HCT116 (cell line): ENCODE measurements at regions not wholly inside any gene's neighbourhood (a gene's known extent, or its start where the extent isn't known, plus 50 kb on each side); places are given as distances from the start of the nearest gene placed in this dataset.

Experiments used
- ATAC-seq: fragments of 200-7000 bp; cut with Tn5 transposase; 2 replicates; pipeline ENCODE4 v1.9.1; 2020; ENCODE audit warnings: mild to moderate bottlenecking, moderate library complexity
- BruUV-seq: library from RNA; stranded (reverse); fragments of 400-500 nt; replicated peaks from 2 replicates; lab custom pipeline; 2021; lab: Mats Ljungman, UMichigan
- CTCF ChIA-PET: fragments of 300-600 bp; sonication (Branson Sonifier 250); formaldehyde crosslinking; loops from one replicate; lab custom pipeline; 2021; ENCODE audit warnings: antibody characterized with exemption; lab: Charles Lee
- POLR2A ChIA-PET: fragments of 300-600, 350-600 bp; sonication (Branson Sonifier 250); formaldehyde crosslinking; loops from one replicate; lab custom pipeline; 2021; ENCODE audit warnings: antibody characterized with exemption; lab: Charles Lee
- RAD21 ChIA-PET, 2 experiments: fragments of 300-600 bp; sonication (Branson Sonifier 250); formaldehyde crosslinking; loops; one replicate each; lab custom pipeline; 2023; ENCODE audit warnings: low total read pairs in 2 of 2; ENCODE audit not compliant: uncharacterized antibody in 2 of 2, unreplicated experiment in 2 of 2, low non-redundant PET in 1 of 2; lab: Charles Lee
- DNase-seq: peaks from one replicate; pipeline ENCODE4 v3.0.0-alpha.2; 2010; ENCODE audit warnings: low read depth, low spot score
- H2AFZ ChIP-seq: fragments of 200-600 bp; shearing (Covaris generic), sonication (generic); 2 replicates; pipeline ENCODE4 v1.6.1; 2017; ENCODE audit warnings: low read depth, mixed run types, mixed read lengths, antibody characterized with exemption, low read length; ENCODE audit not compliant: poor library complexity, severe bottlenecking
- H3K27ac ChIP-seq: 2 replicates; pipeline ENCODE4 v1.5.1; 2012; ENCODE audit warnings: low read depth, low read length
- H3K27me3 ChIP-seq: fragments of 200-600 bp; sonication (generic); 2 replicates; pipeline ENCODE4 v1.6.1; 2016; ENCODE audit warnings: mixed run types, low read length, mixed read lengths; ENCODE audit not compliant: insufficient read depth
- H3K36me3 ChIP-seq, 2 experiments: fragments of 200-500 bp in 1 of 2; fragments of 200-600 bp in 1 of 2; sonication (Bioruptor generic) in 1 of 2; sonication (generic) in 1 of 2; 2 replicates each; pipeline versions ENCODE4 v1.5.1 to v1.6.1; 2014 to 2016; ENCODE audit warnings: low read length in 2 of 2, inconsistent platforms in 1 of 2, mixed read lengths in 1 of 2, mixed run types in 1 of 2; ENCODE audit not compliant: insufficient read depth in 2 of 2, control insufficient read depth in 1 of 2
- H3K4me1 ChIP-seq, 2 experiments: fragments of 200-600 bp in 1 of 2; sonication (generic) in 1 of 2; 2 replicates each; pipeline versions ENCODE4 v1.5.1 to v1.6.1; 2012 to 2017; ENCODE audit warnings: low read length in 2 of 2, inconsistent platforms in 1 of 2, mild to moderate bottlenecking in 1 of 2, mixed read lengths in 1 of 2, mixed run types in 1 of 2, moderate library complexity in 1 of 2; ENCODE audit not compliant: insufficient read depth in 2 of 2, control insufficient read depth in 1 of 2
- H3K4me2 ChIP-seq: fragments of 200-600 bp; sonication (generic); 2 replicates; pipeline ENCODE4 v1.6.1; 2017; ENCODE audit warnings: mixed run types, low read length, mixed read lengths
- H3K4me3 ChIP-seq, 2 experiments: fragments of 200-600 bp in 1 of 2; sonication (generic) in 1 of 2; replicated peaks in 1 of 2; 2 replicates each; pipeline ENCODE4 v1.5.1; 2011 to 2016; ENCODE audit warnings: low read length in 2 of 2, control low read depth in 1 of 2, low read depth in 1 of 2, mild to moderate bottlenecking in 1 of 2, mixed read lengths in 1 of 2, mixed run types in 1 of 2
- H3K79me2 ChIP-seq: fragments of 200-600 bp; sonication (generic); 2 replicates; pipeline ENCODE4 v1.6.1; 2017; ENCODE audit warnings: mild to moderate bottlenecking, mixed run types, low read length, moderate library complexity, mixed read lengths; ENCODE audit not compliant: insufficient read depth
- H3K9ac ChIP-seq: fragments of 200-600 bp; sonication (generic); 2 replicates; pipeline ENCODE4 v1.6.1; 2016; ENCODE audit warnings: low read length, mixed read lengths
- H3K9me2 ChIP-seq: fragments of 200-600 bp; sonication (generic), shearing (Covaris generic); 2 replicates; pipeline ENCODE4 v1.6.1; 2017; ENCODE audit warnings: mixed run types, mild to moderate bottlenecking, moderate library complexity; ENCODE audit not compliant: insufficient read depth
- H3K9me3 ChIP-seq, 2 experiments: fragments of 200-500 bp in 1 of 2; fragments of 200-600 bp in 1 of 2; sonication (Bioruptor generic) in 1 of 2; sonication (generic) in 1 of 2; 2 replicates each; pipeline ENCODE4 v1.6.1; 2014 to 2017; ENCODE audit warnings: low read length in 2 of 2, mixed read lengths in 2 of 2, inconsistent platforms in 1 of 2, low read depth in 1 of 2, mild to moderate bottlenecking in 1 of 2, mixed run types in 1 of 2, moderate library complexity in 1 of 2; ENCODE audit not compliant: control insufficient read depth in 1 of 2, insufficient read depth in 1 of 2
- H4K20me1 ChIP-seq: fragments of 200-600 bp; sonication (generic), shearing (Covaris generic); 2 replicates; pipeline ENCODE4 v1.6.1; 2017; ENCODE audit warnings: mixed run types, mild to moderate bottlenecking, moderate library complexity; ENCODE audit not compliant: insufficient read depth
- CTCF ChIP-seq, 3 experiments: fragments of 200-600 bp in 1 of 3; sonication (generic) in 1 of 3; IDR thresholded peaks in 2 of 3; conservative IDR thresholded peaks in 1 of 3; 2 replicates each; pipeline ENCODE4 v1.5.1; 2012 to 2017; ENCODE audit warnings: low read depth in 2 of 3, low read length in 2 of 3, antibody characterized with exemption in 1 of 3, borderline replicate concordance in 1 of 3, control low read depth in 1 of 3, mild to moderate bottlenecking in 1 of 3, mixed read lengths in 1 of 3, mixed run types in 1 of 3, moderate library complexity in 1 of 3; ENCODE audit not compliant: insufficient read depth in 1 of 3
- EGR1 ChIP-seq: IDR thresholded peaks from 2 replicates; pipeline ENCODE4 v1.6.1; 2012; ENCODE audit warnings: low read depth
- EZH2 ChIP-seq: fragments of 200-600 bp; sonication (generic); IDR thresholded peaks from 2 replicates; pipeline ENCODE4 v1.6.1; 2017; ENCODE audit warnings: antibody characterized with exemption, mixed run types
- JUND ChIP-seq: IDR thresholded peaks from 2 replicates; pipeline ENCODE4 v1.6.1; 2012
- POLR2A ChIP-seq: IDR thresholded peaks from 2 replicates; pipeline ENCODE4 v1.7.0; 2011; ENCODE audit warnings: borderline replicate concordance; ENCODE audit not compliant: insufficient read depth, insufficient read length; ENCODE audit errors: extremely low read depth
- SIN3A ChIP-seq: IDR thresholded peaks from 2 replicates; pipeline ENCODE4 v1.6.1; 2012; ENCODE audit warnings: low read depth
- TCF7L2 ChIP-seq: IDR thresholded peaks from 2 replicates; pipeline ENCODE4 v1.7.0; 2011; ENCODE audit warnings: borderline replicate concordance, inconsistent platforms; ENCODE audit not compliant: insufficient read depth, insufficient read length; ENCODE audit errors: extremely low read depth
- ZNF274 ChIP-seq: fragments of 200-500 bp; sonication (Bioruptor generic); IDR thresholded peaks from 2 replicates; pipeline ENCODE4 v1.6.1; 2014; ENCODE audit warnings: mild to moderate bottlenecking, low read depth, low read length, inconsistent platforms
- intact Hi-C: fragments of 100-400 bp; cut with micrococcal nuclease; formaldehyde crosslinking; loops from 2 replicates; pipeline ENCODE4 v1.10.0; 2022
- TF ChIP-seq, protein P1 (sequence below): IDR thresholded peaks from 2 replicates; pipeline ENCODE4 v1.6.1; 2012; ENCODE audit warnings: low read depth
- TF ChIP-seq, protein P2 (sequence below): IDR thresholded peaks from 2 replicates; pipeline ENCODE4 v1.6.1; 2012

- H3K4me3 ChIP-seq, result no peak overlapping the region
- H3K79me2 ChIP-seq, result no peaks in the 10 kb centered on the region
- no peaks in the 10 kb centered on the region for H3K9me2 ChIP-seq
- TF ChIP-seq TCF7L2, result no peak
- no peak for TF ChIP-seq CTCF (IDR thresholded peaks at IDR 0.05 in 2 of 3, conservative IDR thresholded peaks at IDR 0.05 in 1 of 3; ENCODE audit: borderline replicate concordance in 1 of 3, insufficient read depth in 1 of 3, low read depth in 2 of 3, low read length in 2 of 3)
- TF ChIP-seq SIN3A, result no peak
- TF ChIP-seq JUND, result no peak
- no peak for TF ChIP-seq EGR1
- TF ChIP-seq ZNF274, result no peak
- no peak for TF ChIP-seq POLR2A
- no peak for TF ChIP-seq EZH2
- TF ChIP-seq, protein P1, sequence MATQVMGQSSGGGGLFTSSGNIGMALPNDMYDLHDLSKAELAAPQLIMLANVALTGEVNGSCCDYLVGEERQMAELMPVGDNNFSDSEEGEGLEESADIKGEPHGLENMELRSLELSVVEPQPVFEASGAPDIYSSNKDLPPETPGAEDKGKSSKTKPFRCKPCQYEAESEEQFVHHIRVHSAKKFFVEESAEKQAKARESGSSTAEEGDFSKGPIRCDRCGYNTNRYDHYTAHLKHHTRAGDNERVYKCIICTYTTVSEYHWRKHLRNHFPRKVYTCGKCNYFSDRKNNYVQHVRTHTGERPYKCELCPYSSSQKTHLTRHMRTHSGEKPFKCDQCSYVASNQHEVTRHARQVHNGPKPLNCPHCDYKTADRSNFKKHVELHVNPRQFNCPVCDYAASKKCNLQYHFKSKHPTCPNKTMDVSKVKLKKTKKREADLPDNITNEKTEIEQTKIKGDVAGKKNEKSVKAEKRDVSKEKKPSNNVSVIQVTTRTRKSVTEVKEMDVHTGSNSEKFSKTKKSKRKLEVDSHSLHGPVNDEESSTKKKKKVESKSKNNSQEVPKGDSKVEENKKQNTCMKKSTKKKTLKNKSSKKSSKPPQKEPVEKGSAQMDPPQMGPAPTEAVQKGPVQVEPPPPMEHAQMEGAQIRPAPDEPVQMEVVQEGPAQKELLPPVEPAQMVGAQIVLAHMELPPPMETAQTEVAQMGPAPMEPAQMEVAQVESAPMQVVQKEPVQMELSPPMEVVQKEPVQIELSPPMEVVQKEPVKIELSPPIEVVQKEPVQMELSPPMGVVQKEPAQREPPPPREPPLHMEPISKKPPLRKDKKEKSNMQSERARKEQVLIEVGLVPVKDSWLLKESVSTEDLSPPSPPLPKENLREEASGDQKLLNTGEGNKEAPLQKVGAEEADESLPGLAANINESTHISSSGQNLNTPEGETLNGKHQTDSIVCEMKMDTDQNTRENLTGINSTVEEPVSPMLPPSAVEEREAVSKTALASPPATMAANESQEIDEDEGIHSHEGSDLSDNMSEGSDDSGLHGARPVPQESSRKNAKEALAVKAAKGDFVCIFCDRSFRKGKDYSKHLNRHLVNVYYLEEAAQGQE, result no peak
- TF ChIP-seq, protein P2, sequence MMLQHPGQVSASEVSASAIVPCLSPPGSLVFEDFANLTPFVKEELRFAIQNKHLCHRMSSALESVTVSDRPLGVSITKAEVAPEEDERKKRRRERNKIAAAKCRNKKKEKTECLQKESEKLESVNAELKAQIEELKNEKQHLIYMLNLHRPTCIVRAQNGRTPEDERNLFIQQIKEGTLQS, result no peak
- intact Hi-C loops, result no loop called here
- no peaks in the 10 kb centered on the region for H3K36me3 ChIP-seq
- ChIA-PET POLR2A (no interaction called here), RAD21 (no interaction called here), CTCF (no interaction called here)
- H3K27ac ChIP-seq, result no peak overlapping the region
- no peaks in the 10 kb centered on the region for H3K4me1 ChIP-seq
- H4K20me1 ChIP-seq, result no peaks in the 10 kb centered on the region
- no peak overlapping the region for H3K9ac ChIP-seq
- no peak overlapping the region for H3K4me2 ChIP-seq
- no peak overlapping the region for H2AFZ ChIP-seq
- H3K27me3 ChIP-seq, result no peaks in the 10 kb centered on the region
- no peak for DNase-seq
- no TSS peak for BruUV-seq
- no peak for ATAC-seq
- H3K9me3 ChIP-seq, result peaks cover 12 to 18% of the 10 kb centered on the region in 2 experiments; a peak in 2 of 4 replicates
Measured at GRCh38 chr6:66986940-66987339, 1279.9 kb upstream of the EYS start.
